Endothelial cell of umbilical vein (primary cell): ENCODE measurements at regions not wholly inside any gene's neighbourhood (a gene's known extent, or its start where the extent isn't known, plus 50 kb on each side); places are given as distances from the start of the nearest gene placed in this dataset.

Experiments used
- BruUV-seq: library from RNA; stranded (reverse); fragments of 400-500 nt; replicated peaks from 2 replicates; lab custom pipeline; 2021; lab: Mats Ljungman, UMichigan
- CTCF ChIA-PET: fragments of 300-600, 350-600 bp; sonication (Branson Sonifier 250); formaldehyde crosslinking; loops from one replicate; lab custom pipeline; 2021; ENCODE audit warnings: antibody characterized with exemption, inconsistent platforms; lab: Charles Lee
- POLR2A ChIA-PET: fragments of 300-600, 350-600 bp; sonication (Branson Sonifier 250); formaldehyde crosslinking; loops from one replicate; lab custom pipeline; 2021; ENCODE audit warnings: antibody characterized with exemption, inconsistent platforms; lab: Charles Lee
- DNase-seq: peaks from one replicate; pipeline ENCODE4 v3.0.0-alpha.2; 2011; ENCODE audit warnings: low read depth, low spot score
- FAIRE-seq: peaks from 2 replicates; lab custom pipeline; 2011; peaks lifted over from hg19 to GRCh38; lab: Jason Lieb, UNC
- H2AFZ ChIP-seq: 2 replicates; pipeline ENCODE4 v1.6.0; 2012; ENCODE audit warnings: low read depth, low read length, control low read depth, inconsistent platforms
- H3K27ac ChIP-seq: 2 replicates; pipeline ENCODE4 v1.5.1; 2011; ENCODE audit warnings: low read depth, mild to moderate bottlenecking, control low read depth, low read length, moderate library complexity; ENCODE audit not compliant: insufficient read depth
- H3K27me3 ChIP-seq, 2 experiments: 2 replicates each; pipeline versions ENCODE4 v1.6.0 to v1.6.1; 2011; ENCODE audit warnings: low read length in 2 of 2, mixed read lengths in 1 of 2; ENCODE audit not compliant: control insufficient read depth in 2 of 2, insufficient read depth in 2 of 2
- H3K36me3 ChIP-seq, 2 experiments: 2 replicates in 1 of 2; 3 replicates in 1 of 2; pipeline ENCODE4 v1.5.1; 2011; ENCODE audit warnings: low read length in 2 of 2, mild to moderate bottlenecking in 1 of 2, moderate library complexity in 1 of 2; ENCODE audit not compliant: control insufficient read depth in 2 of 2, insufficient read depth in 2 of 2; ENCODE audit errors: extremely low read depth in 1 of 2
- H3K4me1 ChIP-seq: 3 replicates; pipeline ENCODE4 v1.5.1; 2011; ENCODE audit warnings: mild to moderate bottlenecking, low read length; ENCODE audit not compliant: control insufficient read depth, insufficient read depth; ENCODE audit errors: extremely low read depth
- H3K4me2 ChIP-seq: 2 replicates; pipeline ENCODE4 v1.6.1; 2011; ENCODE audit warnings: low read length, control low read depth, mixed read lengths; ENCODE audit not compliant: insufficient read depth
- H3K4me3 ChIP-seq, 3 experiments: fragments of 200-600 bp in 1 of 3; sonication (generic), shearing (Covaris generic) in 1 of 3; replicated peaks in 1 of 3; 2 replicates each; pipeline ENCODE4 v1.5.1; 2011 to 2016; ENCODE audit warnings: control low read depth in 3 of 3, low read length in 3 of 3, mild to moderate bottlenecking in 2 of 3, inconsistent platforms in 1 of 3, low read depth in 1 of 3, moderate library complexity in 1 of 3; ENCODE audit not compliant: insufficient read depth in 1 of 3
- H3K79me2 ChIP-seq: 2 replicates; pipeline ENCODE4 v1.6.0; 2012; ENCODE audit warnings: low read length, inconsistent platforms; ENCODE audit not compliant: control insufficient read depth, insufficient read depth
- H3K9ac ChIP-seq: replicated peaks from 2 replicates; pipeline ENCODE3; 2011; ENCODE audit warnings: low read length, control low read depth; ENCODE audit not compliant: insufficient read depth; ENCODE audit errors: extremely low read depth
- H3K9me1 ChIP-seq: replicated peaks from 3 replicates; pipeline ENCODE4 v1.6.0; 2011; ENCODE audit warnings: mild to moderate bottlenecking, low read length; ENCODE audit not compliant: control insufficient read depth, insufficient read depth; ENCODE audit errors: extremely low read depth
- H3K9me3 ChIP-seq: replicated peaks from 2 replicates; pipeline ENCODE4 v1.5.1; 2012; ENCODE audit warnings: low read length, inconsistent platforms; ENCODE audit not compliant: control insufficient read depth, insufficient read depth
- H4K20me1 ChIP-seq: replicated peaks from 2 replicates; pipeline ENCODE3; 2011; ENCODE audit warnings: mild to moderate bottlenecking, low read length; ENCODE audit not compliant: control insufficient read depth, insufficient read depth; ENCODE audit errors: extremely low read depth
- EZH2 ChIP-seq: IDR thresholded peaks from 2 replicates; pipeline ENCODE4 v1.6.1; 2012; ENCODE audit warnings: borderline replicate concordance, low read depth, mild to moderate bottlenecking, moderate library complexity, low read length, inconsistent platforms; ENCODE audit not compliant: severe bottlenecking
- FOS ChIP-seq: IDR thresholded peaks from 2 replicates; pipeline ENCODE4 v1.6.1; 2011; ENCODE audit warnings: mild to moderate bottlenecking, low read length, moderate library complexity, borderline replicate concordance; ENCODE audit not compliant: insufficient read depth
- GATA2 ChIP-seq: IDR thresholded peaks from 2 replicates; pipeline ENCODE4 v1.7.0; 2011; ENCODE audit warnings: low read depth, mild to moderate bottlenecking, moderate library complexity, mixed read lengths, low read length; ENCODE audit not compliant: insufficient read length, insufficient read depth
- JUN ChIP-seq: IDR thresholded peaks from 2 replicates; pipeline ENCODE4 v1.6.1; 2011; ENCODE audit warnings: borderline replicate concordance, low read depth; ENCODE audit not compliant: insufficient read length, insufficient read depth
- MYC ChIP-seq: IDR thresholded peaks from one replicate; pipeline ENCODE4 v1.6.1; 2011; ENCODE audit warnings: mild to moderate bottlenecking, low read depth, low read length
- POLR2A ChIP-seq: IDR thresholded peaks from 2 replicates; pipeline ENCODE4 v1.6.1; 2012; ENCODE audit warnings: low read depth, mild to moderate bottlenecking, control low read depth, low read length
- POLR2AphosphoS5 ChIP-seq: IDR thresholded peaks from 2 replicates; pipeline ENCODE4 v1.6.1; 2012; ENCODE audit warnings: low read depth, mild to moderate bottlenecking, control low read depth, low read length, moderate library complexity; ENCODE audit not compliant: insufficient read depth
- dilution Hi-C: fragments of 300-500 bp; cut with MboI; formaldehyde crosslinking; loops from one replicate; pipeline ENCODE4 v1.15.0; 2019; ENCODE audit warnings: low sequenced_read_pairs; ENCODE audit not compliant: extremely low pct_ligation_motif_present
- intact Hi-C: fragments of 100-400 bp; cut with micrococcal nuclease; formaldehyde crosslinking; loops from one replicate; pipeline ENCODE4 v1.10.0; 2022
- TF ChIP-seq, protein P1 (sequence below): IDR thresholded peaks from 2 replicates; pipeline ENCODE4 v1.6.1; 2011; ENCODE audit not compliant: insufficient read depth, insufficient read length
- TF ChIP-seq, protein P2 (sequence below), 2 donors: IDR thresholded peaks; 1 replicate in 1 of 2; 2 replicates in 1 of 2; pipeline ENCODE4 v1.5.1; 2011; ENCODE audit warnings: low read length in 2 of 2, mild to moderate bottlenecking in 2 of 2, moderate library complexity in 2 of 2, control low read depth in 1 of 2, inconsistent platforms in 1 of 2, low read depth in 1 of 2; ENCODE audit not compliant: insufficient read depth in 1 of 2; ENCODE audit errors: extremely low read depth in 1 of 2

DNA sequence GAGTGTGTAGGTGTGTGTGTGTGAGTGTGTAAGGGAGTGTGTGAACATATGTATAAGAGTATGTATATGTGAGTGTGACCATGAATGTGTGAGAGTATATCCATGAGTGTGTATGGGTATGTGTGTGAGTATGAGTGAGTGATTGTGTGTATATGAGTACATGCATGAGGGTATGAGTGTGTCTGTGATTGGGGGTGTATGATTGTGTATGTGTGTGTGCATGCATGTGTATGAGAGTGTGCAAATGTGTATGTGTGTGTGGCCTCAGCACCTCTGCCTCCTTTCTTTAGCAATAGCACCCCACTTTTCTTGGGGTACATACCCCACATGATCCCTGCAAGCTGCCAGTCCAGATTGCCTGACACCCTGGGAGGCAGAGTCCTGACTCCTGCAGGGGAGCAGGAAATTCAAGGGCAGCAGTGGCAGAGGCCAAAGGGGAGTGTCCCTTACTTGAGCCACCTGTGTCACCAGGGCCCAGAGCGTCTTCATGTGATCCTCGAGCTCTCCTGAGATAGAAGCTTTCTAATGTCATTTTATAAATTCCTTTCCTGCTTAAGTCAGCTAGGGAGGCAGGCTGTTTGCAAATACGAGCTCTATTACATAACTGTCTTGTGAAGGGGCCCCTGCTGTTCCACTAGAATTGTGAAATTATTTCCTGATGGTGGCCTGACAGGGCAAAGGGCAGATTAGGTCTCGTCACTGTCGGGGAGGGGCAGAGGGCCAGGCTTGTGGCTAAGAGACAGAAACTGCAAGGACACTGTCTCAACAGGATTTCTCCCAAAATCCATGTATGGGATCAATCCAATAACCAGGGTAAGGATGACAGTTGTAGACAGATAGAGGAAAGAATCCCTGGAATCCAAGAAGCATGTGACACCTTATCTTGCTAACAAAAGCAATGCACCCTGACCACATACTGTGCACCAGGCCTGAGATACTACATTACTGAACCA, 389.1 kb downstream of the GADD45G start:
- no peaks in the 10 kb centered on the region for H3K4me1 ChIP-seq

More for the DNA sequence above, 389.1 kb downstream of the GADD45G start:
- Histone ChIP-seq H3K9ac (no peak overlapping the region), H3K4me3 (no peak overlapping the region), H3K27ac (no peak overlapping the region), H3K9me3 (no peaks in the 10 kb centered on the region), H3K9me1 (no peaks in the 10 kb centered on the region), H3K27me3 (no peaks in the 10 kb centered on the region), H2AFZ (no peak overlapping the region), H4K20me1 (no peaks in the 10 kb centered on the region), H3K79me2 (no peaks in the 10 kb centered on the region), H3K4me2 (no peak overlapping the region), H3K36me3 (no peaks in the 10 kb centered on the region)
- DNase-seq (no peak), FAIRE-seq (no peak)
- ChIA-PET CTCF (interaction anchor here (1.4 to 2.6 kb wide), 2 partner anchors 391 to 396 kb away, joined by 5 to 8 read pairs; no protein-coding TSS in a partner anchor), POLR2A (no interaction called here)
- dilution Hi-C loops (no loop called here), intact Hi-C loops (no loop called here)
- TF ChIP-seq POLR2AphosphoS5 (no peak), MYC (no peak), JUN (no peak), GATA2 (no peak), POLR2A (no peak), EZH2 (no peak), FOS (no peak)
- TF ChIP-seq, protein P1, sequence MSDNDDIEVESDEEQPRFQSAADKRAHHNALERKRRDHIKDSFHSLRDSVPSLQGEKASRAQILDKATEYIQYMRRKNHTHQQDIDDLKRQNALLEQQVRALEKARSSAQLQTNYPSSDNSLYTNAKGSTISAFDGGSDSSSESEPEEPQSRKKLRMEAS = no peak
- TF ChIP-seq, protein P2, sequence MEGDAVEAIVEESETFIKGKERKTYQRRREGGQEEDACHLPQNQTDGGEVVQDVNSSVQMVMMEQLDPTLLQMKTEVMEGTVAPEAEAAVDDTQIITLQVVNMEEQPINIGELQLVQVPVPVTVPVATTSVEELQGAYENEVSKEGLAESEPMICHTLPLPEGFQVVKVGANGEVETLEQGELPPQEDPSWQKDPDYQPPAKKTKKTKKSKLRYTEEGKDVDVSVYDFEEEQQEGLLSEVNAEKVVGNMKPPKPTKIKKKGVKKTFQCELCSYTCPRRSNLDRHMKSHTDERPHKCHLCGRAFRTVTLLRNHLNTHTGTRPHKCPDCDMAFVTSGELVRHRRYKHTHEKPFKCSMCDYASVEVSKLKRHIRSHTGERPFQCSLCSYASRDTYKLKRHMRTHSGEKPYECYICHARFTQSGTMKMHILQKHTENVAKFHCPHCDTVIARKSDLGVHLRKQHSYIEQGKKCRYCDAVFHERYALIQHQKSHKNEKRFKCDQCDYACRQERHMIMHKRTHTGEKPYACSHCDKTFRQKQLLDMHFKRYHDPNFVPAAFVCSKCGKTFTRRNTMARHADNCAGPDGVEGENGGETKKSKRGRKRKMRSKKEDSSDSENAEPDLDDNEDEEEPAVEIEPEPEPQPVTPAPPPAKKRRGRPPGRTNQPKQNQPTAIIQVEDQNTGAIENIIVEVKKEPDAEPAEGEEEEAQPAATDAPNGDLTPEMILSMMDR (IDR thresholded peaks at IDR 0.05; ENCODE audit: extremely low read depth in 1 of 2, insufficient read depth in 1 of 2, low read depth in 1 of 2, low read length in 2 of 2) = no peak
- no TSS peak for BruUV-seq
